ENCODE measurements at regions not wholly inside any gene's neighbourhood (a gene's known extent, or its start where the extent isn't known, plus 50 kb on each side); places are given as distances from the start of the nearest gene placed in this dataset.

GRCh38 chr18:75517286-75517685 is 89.8 kb upstream of the SMIM21 start:
- no peak for TF ChIP-seq CTCF (IDR thresholded peaks at IDR 0.05; ENCODE audit: borderline replicate concordance, insufficient read depth, low read depth, low read length)
- H3K4me3 ChIP-seq (ENCODE audit: low read depth, low read length): no peak overlapping the region

- no peak for TF ChIP-seq CTCF (IDR thresholded peaks at IDR 0.05; ENCODE audit: borderline replicate concordance, insufficient read depth, low read depth, low read length)
- H3K4me3 ChIP-seq (ENCODE audit: low read depth, low read length): no peak overlapping the region
Measured at GRCh38 chr18:75507636-75508035, 80.1 kb upstream of the SMIM21 start.

GRCh38 chr18:75506913-75507312 is 79.4 kb upstream of the SMIM21 start:
- H3K4me3 ChIP-seq (ENCODE audit: low read depth, low read length): no peak overlapping the region
- TF ChIP-seq CTCF (IDR thresholded peaks at IDR 0.05; ENCODE audit: borderline replicate concordance, insufficient read depth, low read depth, low read length): no peak

GRCh38 chr18:75504469-75504868 is 77.0 kb upstream of the SMIM21 start:
- TF ChIP-seq CTCF (IDR thresholded peaks at IDR 0.05; ENCODE audit: borderline replicate concordance, insufficient read depth, low read depth, low read length): no peak
- no peak overlapping the region for H3K4me3 ChIP-seq (ENCODE audit: low read depth, low read length)

GRCh38 chr18:75503615-75504014 is 76.1 kb upstream of the SMIM21 start:
- TF ChIP-seq CTCF (IDR thresholded peaks at IDR 0.05; ENCODE audit: borderline replicate concordance, insufficient read depth, low read depth, low read length): no peak
- H3K4me3 ChIP-seq (ENCODE audit: low read depth, low read length): no peak overlapping the region

GRCh38 chr18:75502286-75502685 is 74.8 kb upstream of the SMIM21 start:
- H3K4me3 ChIP-seq (ENCODE audit: low read depth, low read length): no peak overlapping the region
- no peak for TF ChIP-seq CTCF (IDR thresholded peaks at IDR 0.05; ENCODE audit: borderline replicate concordance, insufficient read depth, low read depth, low read length)

GRCh38 chr18:75500545-75500944 is 73.0 kb upstream of the SMIM21 start:
- TF ChIP-seq CTCF (IDR thresholded peaks at IDR 0.05; ENCODE audit: borderline replicate concordance, insufficient read depth, low read depth, low read length): no peak
- H3K4me3 ChIP-seq (ENCODE audit: low read depth, low read length): no peak overlapping the region

Data from GM12875 (cell line).